ENCODE measurements at regions not wholly inside any gene's neighbourhood (a gene's known extent, or its start where the extent isn't known, plus 50 kb on each side); places are given as distances from the start of the nearest gene placed in this dataset.

- ChIA-PET POLR2A (interaction anchor here (0.5 to 1.5 kb wide), 3 partner anchors 8 to 933 kb away, joined by 3 to 4 read pairs (median 4); no protein-coding TSS in a partner anchor), SMC1A (ENCODE audit: uncharacterized antibody, unreplicated experiment) (interaction anchor here (0.7 to 2.5 kb wide), 10 partner anchors 10 to 319 kb away, joined by 3 to 9 read pairs (median 5); no protein-coding TSS in a partner anchor), RAD21 (ENCODE audit: unreplicated experiment) (interaction anchor here (1.0 to 1.4 kb wide), 4 partner anchors 146 to 261 kb away, joined by 3 to 6 read pairs (median 3); no protein-coding TSS in a partner anchor), CTCF (interaction anchor here (0.6 to 1.9 kb wide), 7 partner anchors 10 to 375 kb away, joined by 3 to 8 read pairs (median 3); no protein-coding TSS in a partner anchor)
- no TSS peak for BruUV-seq (replicated peaks)
- ATAC-seq: no peak
- no peak overlapping the region for H3K9ac ChIP-seq (ENCODE audit: control insufficient read depth, insufficient read depth, low read length)
- H3K27me3 ChIP-seq (replicated peaks in 1 of 2; ENCODE audit: control insufficient read depth in 2 of 2, insufficient read depth in 2 of 2, low read length in 1 of 2): no peaks in the 10 kb centered on the region
- intact Hi-C loops (cut with micrococcal nuclease; ENCODE audit: unreplicated experiment) (no loop called here), in situ Hi-C loops (cut with MboI) (no loop called here)
- FAIRE-seq: no peak
- H3K27ac ChIP-seq (ENCODE audit: control insufficient read depth, insufficient read depth): no peak overlapping the region
- no peaks in the 10 kb centered on the region for H3K4me1 ChIP-seq (ENCODE audit: control insufficient read depth, insufficient read depth, low read length)
- H3K36me3 ChIP-seq (ENCODE audit: control insufficient read depth in 2 of 2, insufficient read depth in 2 of 2, low read length in 1 of 2): no peaks in the 10 kb centered on the region
- no peak for DNase-seq (ENCODE audit: low read depth, low spot score)
- no peaks in the 10 kb centered on the region for H4K20me1 ChIP-seq (ENCODE audit: control insufficient read depth, insufficient read depth)
- H3K4me3 ChIP-seq: no peak overlapping the region
- H3K79me2 ChIP-seq (ENCODE audit: control insufficient read depth, insufficient read depth, low read length): no peaks in the 10 kb centered on the region
- 0% methylated on average over 3 of the region's 3 CpGs for WGBS (ENCODE audit: insufficient coverage, insufficient replicate concordance, low lambda C conversion rate, missing lambda C conversion rate)
- H3K9me3 ChIP-seq (replicated peaks; ENCODE audit: control insufficient read depth, insufficient read depth, low read length): no peaks in the 10 kb centered on the region
- no peak overlapping the region for H2AFZ ChIP-seq (ENCODE audit: control insufficient read depth, low read depth, low read length)
- no peak overlapping the region for H3K4me2 ChIP-seq (ENCODE audit: control insufficient read depth, insufficient read depth)
- no peak for TF ChIP-seq CEBPZ (IDR thresholded peaks at IDR 0.05; ENCODE audit: low read depth, low read length)
- no peak for TF ChIP-seq FOXM1 (IDR thresholded peaks at IDR 0.05; ENCODE audit: low read depth, low read length)
- no peak for TF ChIP-seq ZNF592 (IDR thresholded peaks at IDR 0.05)
- TF ChIP-seq SREBF2 (IDR thresholded peaks at IDR 0.05; ENCODE audit: low read length): no peak
- no peak for TF ChIP-seq E4F1 (IDR thresholded peaks at IDR 0.05; ENCODE audit: borderline replicate concordance, partially characterized antibody)
- TF ChIP-seq NKRF (conservative IDR thresholded peaks at IDR 0.05): no peak
- no peak for TF ChIP-seq KAT2A (conservative IDR thresholded peaks at IDR 0.05; ENCODE audit: control insufficient read depth, low read depth, low read length)
- no peak for TF ChIP-seq RELA (IDR thresholded peaks at IDR 0.05; ENCODE audit: borderline replicate concordance, partially characterized antibody)
- TF ChIP-seq TCF12 (IDR thresholded peaks at IDR 0.05; ENCODE audit: low read depth, low read length): no peak
- TF ChIP-seq ZSCAN29 (IDR thresholded peaks at IDR 0.05): no peak
- no peak for TF ChIP-seq EP300 (IDR thresholded peaks at IDR 0.05; ENCODE audit: borderline replicate concordance in 1 of 2, control insufficient read depth in 1 of 2, low read depth in 2 of 2, low read length in 2 of 2)
- TF ChIP-seq JUNB (IDR thresholded peaks at IDR 0.05): no peak
Observed at GRCh38 chr13:80604098-80604497, 263.2 kb upstream of the SPRY2 start.

Measured in GM12878 (cell line).